GM12873 (cell line): ENCODE measurements at regions not wholly inside any gene's neighbourhood (a gene's known extent, or its start where the extent isn't known, plus 50 kb on each side); places are given as distances from the start of the nearest gene placed in this dataset.

Experiments
- TF ChIP-seq, protein P1 (sequence below): IDR thresholded peaks from 2 replicates; pipeline ENCODE4 v1.5.1; 2012; ENCODE audit warnings: low read depth, mild to moderate bottlenecking, moderate library complexity, low read length, control low read depth; ENCODE audit not compliant: insufficient read depth; ENCODE audit errors: missing control alignments

DNA sequence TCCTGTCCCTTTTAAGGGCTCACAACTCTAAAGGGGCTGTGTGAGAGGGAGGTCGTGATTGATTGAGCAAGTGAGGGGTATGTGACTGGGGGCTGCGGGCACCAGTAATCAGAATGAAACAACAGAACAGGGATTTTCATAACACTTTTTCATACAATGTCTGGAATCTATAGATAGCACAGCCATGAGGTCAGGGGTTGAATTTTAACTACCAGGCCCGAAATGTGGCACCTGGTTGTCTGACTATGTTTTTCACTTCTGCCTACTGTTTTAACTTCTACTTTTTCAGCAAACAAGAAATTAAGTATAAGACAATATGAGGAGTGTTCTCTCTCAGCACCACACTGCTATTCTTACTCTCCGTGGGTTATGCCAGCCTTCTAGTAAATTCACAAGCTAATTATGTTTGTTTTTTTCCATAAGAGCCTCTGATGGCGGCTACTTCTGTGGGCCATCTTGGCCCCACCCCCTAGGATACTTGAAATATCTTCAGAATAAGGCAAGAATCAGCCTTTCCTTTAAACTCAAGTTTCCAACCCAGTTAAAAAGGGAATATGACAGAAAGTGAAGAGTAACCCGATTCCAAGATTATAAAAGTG lies 552.8 kb upstream of the CHORDC1 start:
- TF ChIP-seq, protein P1, sequence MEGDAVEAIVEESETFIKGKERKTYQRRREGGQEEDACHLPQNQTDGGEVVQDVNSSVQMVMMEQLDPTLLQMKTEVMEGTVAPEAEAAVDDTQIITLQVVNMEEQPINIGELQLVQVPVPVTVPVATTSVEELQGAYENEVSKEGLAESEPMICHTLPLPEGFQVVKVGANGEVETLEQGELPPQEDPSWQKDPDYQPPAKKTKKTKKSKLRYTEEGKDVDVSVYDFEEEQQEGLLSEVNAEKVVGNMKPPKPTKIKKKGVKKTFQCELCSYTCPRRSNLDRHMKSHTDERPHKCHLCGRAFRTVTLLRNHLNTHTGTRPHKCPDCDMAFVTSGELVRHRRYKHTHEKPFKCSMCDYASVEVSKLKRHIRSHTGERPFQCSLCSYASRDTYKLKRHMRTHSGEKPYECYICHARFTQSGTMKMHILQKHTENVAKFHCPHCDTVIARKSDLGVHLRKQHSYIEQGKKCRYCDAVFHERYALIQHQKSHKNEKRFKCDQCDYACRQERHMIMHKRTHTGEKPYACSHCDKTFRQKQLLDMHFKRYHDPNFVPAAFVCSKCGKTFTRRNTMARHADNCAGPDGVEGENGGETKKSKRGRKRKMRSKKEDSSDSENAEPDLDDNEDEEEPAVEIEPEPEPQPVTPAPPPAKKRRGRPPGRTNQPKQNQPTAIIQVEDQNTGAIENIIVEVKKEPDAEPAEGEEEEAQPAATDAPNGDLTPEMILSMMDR, result no peak

DNA sequence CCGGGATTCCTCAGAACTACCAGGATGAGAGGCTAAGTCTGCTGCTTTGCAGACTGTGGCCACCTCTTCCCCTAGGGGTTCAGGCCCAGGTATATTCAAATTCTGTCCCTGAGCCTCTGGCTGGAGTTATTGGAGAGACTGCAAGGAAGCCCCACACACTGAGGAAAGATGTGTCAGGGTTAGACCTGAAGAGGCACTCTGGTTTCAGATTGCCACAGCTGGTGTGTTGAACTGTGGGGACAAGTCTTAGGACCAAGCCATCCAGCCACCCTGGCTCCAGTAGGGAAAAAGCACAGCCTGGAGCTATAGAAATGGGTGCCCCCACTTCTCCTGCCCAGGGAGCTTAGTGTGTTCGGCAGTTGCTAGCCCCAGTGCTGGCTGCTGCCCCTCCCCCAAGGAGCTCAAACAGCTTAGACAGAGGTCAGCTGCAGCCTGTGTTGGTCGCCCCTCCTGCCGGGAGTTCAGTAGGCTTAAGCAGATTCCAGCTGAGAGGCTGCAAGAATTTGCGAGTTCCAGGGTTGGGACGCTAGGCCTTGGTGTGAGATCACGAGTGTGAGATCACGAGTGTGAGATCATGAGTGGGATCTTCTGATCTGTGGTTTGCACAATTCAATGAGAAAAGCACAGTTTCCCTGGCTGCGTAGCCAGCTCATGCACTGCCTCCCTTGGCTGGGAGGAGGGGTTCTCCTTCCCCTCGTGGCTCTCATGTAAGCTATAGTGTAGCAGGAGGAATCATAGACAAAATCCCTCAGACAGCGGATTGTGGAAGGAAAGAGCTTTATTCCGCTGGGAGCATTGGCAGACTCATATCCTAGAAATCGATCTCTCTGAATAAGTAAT lies 552.1 kb upstream of the CHORDC1 start:
- TF ChIP-seq, protein P1, result no peak

DNA sequence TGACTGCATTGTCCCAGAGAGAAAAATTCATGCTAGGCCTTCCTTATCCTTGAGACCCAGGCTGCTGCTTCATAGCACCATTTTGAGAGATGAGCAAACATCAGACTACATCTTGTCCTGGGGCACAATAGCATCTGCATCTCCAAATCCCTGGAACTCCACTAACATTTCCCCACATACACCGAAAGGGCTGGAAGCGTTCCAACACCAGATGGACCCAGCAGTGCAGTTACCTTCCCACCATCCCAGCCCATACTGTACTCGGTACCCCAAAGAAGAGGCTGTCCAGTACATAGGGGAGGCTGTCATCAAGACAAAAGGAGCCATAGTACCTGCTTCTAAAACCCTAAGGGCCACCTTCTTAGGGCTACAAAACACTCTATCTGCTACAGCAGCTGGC lies 547.2 kb upstream of the CHORDC1 start:
- TF ChIP-seq, protein P1, result no peak

DNA sequence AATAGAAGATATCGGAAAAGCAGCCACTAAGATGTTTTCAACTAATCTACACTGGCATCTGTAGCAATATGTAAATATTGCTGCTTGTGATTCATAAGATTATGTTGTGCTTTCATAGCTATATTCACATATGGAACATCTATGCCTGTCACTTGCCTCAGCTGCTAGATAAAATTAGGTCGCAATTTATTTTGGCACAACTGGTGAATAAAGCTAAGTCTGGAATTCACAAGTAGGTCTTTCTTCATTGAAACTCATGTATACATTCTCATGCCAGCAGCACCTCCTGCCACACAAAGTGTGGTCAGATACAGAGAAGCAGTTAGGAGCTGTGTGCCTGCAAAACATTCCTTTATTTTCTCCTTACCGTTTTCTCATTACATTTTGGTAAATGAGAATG lies 543.3 kb upstream of the CHORDC1 start:
- TF ChIP-seq, protein P1, result no peak

DNA sequence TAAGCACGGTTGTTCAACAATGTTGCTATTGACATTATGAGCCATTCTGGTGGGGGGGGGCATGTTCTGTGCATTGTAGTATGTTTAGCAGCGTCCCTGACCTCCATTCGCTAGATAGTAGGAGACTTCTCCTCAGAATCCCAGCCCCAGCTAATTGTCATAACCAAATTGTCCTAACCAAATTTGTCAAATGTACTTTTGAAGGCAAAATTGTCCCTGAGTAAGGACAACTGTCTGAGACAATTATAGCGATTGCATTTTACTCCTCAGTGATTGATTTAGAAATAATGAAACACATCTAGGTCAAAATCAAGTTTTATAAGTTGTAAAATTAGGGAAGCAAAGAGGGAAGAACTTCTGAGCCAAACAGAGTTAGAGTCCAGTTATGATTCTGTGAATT lies 541.8 kb upstream of the CHORDC1 start:
- TF ChIP-seq, protein P1, result no peak

DNA sequence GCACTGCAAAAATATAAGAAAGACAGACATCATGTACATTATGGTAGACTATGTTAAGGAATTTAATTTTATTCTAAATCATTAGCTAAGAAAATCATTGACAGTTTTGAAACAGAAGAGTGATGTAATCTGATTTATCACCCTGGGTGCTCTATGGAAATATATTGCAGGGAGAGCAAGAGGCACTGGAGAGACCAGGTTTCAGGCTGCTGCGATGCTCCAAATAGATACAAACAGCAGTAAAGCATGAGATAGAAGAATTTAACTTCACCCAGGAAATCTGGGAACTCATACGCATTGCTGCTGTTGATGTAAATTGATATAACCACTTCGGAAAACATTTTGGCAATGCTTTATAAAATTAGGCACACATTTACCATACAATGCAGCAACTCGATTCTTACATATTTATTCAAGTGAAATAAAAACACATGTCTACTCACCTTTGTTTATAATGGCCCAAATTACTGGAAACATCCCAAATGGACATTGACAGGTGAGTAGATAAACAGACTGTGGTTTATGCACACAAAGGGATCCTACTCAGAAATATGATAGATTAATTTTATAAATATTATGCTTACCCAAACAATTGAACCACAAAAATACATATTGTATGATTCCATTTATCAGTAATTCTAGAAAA lies 535.1 kb upstream of the CHORDC1 start:
- TF ChIP-seq, protein P1, result no peak

DNA sequence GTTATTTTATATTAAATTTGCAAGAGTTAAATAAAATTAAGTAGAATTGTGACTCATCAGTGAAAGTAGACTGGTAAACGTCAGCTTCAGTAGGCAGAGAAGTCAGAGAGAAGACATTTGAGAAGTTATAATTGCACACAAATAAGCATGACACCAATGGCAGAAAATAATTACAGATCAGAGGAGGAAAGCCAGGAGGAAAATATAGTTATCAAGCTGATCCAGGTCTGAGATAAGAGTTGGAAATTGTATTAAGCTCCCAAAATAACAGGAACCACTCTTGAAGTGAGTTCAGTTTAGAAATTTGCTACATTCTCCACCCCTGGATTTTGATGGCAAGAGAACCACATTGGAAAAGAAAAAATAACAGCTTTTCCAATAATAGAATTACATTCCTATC lies 533.8 kb upstream of the CHORDC1 start:
- TF ChIP-seq, protein P1, result no peak
